NCI-H2107 treated with DMSO at 0.1 percent for 48 hours (cell line): ENCODE measurements at regions not wholly inside any gene's neighbourhood (a gene's known extent, or its start where the extent isn't known, plus 50 kb on each side); places are given as distances from the start of the nearest gene placed in this dataset.

Experiments used
- DNase-seq: peaks from one replicate; lab custom pipeline; 2025; ENCODE audit not compliant: unreplicated experiment; lab: John Stamatoyannopoulos, UW

DNA sequence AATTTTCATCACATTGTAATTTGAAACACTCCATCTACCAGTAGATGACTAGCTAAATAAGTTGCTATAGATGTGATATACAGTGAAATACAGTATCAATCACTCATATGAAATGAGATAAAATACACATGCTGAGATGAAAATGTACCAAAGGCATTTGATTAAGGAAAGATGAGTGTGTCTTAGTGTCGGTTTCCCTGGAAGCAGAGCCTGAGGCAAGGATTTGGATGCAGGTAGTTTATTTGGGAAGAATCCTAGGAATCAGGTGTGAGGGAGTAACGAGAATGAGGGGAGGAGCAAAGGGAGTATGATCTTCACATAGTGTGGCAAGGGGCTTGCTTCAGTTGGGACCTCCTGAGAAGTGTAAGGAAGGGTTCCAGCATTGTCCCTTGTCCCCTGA, 188.2 kb upstream of the CTBP2 start:
- DNase-seq, result no peak

DNA sequence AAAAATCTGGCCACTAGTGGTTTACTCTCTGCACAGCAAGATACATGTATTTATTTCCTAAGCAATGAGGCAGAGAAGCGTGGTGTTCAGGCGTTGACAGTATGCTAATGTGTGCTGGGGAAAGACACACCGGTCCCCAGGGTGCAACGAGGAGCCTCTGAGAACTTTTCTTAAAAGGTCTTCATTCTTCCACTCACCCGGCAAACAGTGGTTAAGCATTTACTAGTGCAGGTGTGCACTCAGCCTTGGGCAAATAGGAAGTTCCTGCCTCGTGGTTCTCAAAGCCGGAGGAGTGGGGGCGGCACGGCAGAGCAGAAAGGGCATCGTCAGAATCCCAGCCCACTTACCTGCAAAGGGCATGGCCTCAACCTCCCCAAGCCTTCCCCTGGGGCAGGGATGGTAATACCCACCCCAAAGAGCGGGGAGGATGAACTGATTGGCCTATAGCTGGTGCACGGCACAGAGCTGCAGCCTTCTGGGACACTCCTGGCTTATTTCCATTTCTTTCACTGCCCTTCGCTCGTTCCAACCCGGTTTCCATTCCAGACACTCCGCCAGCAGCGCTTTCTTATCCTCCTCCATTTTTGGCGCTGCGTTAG, 184.3 kb upstream of the CTBP2 start:
- DNase-seq, result no peak

DNA sequence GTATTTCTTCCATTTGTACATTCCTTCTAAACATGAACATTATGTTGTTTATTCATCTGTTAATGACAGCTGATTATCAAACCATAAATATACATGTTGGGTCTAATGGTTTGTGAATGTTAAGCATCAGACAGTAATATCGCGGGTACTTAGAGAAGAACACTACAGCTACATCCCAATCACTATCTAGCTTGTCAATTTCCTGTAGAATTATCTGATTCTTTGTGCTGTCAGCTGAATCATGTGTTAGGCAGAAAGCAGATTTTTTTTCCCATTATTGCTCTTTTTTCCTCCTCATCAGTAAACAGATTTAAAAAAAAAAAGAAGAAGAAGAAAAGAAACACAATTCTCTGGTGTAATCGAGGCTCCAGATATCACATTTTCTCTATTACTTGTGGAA, 183.6 kb upstream of the CTBP2 start:
- DNase-seq, result no peak

DNA sequence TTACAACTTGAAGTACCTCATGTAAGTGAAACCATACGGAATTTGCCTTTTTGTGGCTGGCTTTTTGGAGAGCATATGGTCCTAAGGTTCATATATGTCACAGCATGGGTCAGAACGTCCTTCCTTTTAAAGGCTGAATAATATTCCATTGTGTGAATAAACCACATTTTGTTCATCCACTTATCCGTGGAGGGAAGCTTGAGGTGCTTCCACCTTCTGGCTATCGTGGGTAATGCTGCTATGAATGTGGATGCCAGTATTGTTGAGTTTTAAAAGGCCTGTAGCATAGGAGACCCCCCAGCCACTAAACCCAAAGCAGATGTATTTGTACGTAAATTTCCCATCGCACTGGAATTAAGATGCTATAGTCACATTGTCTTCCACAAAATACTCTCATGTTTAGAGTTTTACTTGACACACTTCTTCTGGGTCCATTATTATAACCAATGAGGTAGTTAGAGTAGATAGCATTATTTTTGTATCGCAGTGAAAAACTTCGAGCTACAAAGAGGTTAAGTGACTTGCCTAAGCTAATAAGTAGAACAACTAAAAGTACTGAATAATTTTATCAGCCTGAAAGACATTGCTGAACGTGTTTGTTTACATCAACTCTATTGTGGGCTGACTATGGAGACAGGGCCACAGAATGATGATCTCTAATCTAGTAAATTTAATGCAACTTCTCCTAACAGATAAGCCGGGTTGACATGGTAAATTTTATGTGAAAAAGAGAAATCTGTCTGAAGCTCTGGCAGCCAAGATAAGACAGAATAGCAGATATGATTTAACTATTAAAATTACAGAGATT, 183.0 kb upstream of the CTBP2 start:
- DNase-seq, result no peak

DNA sequence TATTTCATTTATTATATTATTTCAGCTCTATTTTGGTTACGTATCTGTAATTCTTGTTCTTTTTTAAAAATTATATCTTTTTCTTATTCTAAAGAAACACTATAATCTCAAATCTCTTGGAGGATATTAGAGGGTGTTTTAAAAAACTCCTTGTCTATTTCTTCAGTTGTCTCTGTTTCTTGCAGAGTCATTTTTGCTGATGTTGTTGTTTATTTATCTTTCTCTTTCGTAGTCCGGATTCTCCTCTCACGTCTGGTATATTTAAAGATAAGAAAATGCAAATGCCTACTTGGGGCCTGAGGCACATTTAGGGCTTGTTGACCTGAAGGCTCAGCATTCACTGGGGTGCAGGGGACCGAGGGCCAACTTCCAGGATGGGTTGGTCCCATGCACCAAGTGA, 181.2 kb upstream of the CTBP2 start:
- DNase-seq, result no peak

DNA sequence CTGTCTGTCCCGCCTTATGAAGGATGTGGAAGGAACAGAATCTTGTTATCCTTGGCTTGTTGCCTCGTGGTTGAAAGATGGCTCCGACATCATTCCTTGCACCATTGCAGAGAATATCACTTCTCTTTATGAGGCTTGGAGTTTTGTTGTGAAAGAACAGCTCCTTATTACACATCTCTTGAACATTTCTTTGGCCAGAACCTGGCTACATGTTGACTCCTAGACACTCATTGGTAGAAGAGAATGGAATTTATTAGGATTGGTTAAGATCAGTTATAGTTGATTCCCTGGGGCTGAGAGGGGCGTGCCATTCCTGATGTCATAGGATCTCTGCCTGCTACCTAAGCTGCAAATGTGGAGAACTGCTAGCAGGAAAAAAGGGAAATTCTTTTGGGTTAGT, 180.5 kb upstream of the CTBP2 start:
- DNase-seq, result no peak

DNA sequence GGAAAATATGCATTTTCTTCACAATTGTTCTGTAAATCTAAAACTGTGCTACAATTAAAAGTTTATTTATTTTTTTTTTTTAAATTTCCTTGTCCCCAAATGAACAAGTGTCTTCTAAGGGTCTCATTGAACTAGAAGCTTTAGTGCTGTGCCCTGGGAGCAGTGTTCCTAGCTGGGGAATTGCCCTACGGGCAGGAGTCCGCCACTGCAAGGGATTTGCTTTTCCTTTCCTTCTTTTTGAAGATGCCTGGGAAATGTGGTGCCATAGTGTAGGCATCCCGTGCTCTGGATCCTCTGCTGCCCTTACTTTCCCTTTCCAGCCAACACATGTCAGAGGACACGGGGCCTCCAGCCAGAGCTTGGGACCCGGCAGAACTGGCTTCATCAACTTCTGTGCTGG, 177.1 kb upstream of the CTBP2 start:
- DNase-seq, result no peak

DNA sequence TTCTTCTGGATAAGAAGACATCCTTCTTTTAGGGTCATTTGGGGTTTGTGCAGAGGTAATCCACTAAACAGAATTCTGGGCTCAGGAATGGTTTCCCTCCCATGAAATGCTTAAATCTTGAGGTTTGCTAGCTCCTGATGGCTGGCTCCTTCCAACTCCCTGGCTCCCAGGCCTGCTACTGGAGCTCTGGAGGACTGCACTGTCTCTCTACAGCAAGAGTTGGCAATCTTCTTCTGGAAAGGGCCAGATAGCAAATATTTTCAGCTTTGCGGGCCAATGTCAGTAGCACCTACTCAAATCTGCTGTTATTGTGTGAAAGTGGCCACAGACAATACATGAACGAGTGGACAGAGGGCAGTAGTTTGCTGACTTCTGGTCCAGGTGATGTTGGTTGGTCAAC, 174.2 kb upstream of the CTBP2 start:
- no peak for DNase-seq

DNA sequence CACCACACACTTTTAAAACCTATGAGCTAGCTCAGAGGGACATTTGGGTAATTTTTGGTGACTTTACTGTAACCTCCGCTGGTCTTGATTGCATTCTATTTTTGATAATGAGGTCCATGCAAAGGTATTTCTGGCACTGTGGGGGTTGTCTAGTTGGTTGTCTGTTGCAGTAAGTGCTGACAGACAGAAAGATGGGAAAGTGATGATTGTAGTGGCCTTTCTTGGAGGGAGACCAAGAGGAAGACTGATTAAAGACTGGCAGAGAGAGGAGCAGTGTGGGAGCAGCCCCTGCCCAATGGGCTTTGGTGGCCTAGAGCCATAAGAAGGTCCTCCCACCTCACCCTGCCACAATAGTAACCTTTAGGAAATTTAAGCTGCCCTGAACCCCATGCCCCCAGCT, 173.4 kb upstream of the CTBP2 start:
- no peak for DNase-seq

DNA sequence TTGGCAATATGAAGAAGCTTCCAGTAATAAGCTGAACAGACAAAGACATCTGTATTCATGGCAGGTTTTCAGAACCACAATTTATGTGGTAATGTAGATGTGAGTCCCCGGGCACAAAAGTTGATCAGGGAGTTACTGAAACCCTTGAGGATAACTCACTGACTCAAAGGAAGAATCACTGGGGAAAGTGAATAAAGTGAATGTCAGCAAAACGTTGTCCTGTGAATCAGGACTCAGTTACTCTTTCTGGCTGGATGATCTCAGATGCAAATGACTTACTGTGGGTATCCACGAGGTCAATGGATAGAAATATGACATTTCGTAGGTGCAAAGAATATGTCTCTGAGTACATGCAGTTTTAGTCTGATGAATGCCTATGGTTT, 172.8 kb upstream of the CTBP2 start:
- no peak for DNase-seq

DNA sequence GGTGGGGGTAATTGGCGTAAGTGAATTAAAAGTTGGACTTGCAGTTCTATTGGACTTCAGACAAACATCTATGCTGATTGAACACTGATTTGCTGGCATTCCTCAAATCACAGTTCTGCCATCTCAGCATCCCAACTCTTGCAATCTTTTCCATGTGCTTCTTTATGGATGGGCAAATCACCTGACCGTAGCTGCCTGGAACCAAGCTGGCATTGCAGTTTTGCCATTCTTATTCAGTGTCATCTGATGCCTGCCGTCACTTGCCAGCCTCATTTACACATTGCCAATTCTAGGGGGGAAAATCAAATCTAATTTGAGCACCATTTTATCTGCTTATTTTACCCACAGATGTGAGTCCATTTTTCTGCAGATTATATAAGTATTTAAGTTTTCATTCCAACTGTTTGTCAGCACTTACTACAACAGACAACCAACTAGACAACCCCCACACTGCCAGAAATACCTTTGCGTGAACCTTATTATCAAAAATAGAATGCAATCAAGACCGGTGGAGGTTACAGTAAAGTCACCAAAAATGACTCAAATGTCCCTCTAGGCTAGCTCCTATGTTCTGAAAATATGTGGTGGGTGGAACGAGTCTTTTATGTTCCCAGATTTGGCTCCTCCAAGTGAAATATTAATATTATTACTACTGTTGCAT, 172.3 kb upstream of the CTBP2 start:
- DNase-seq, result no peak

DNA sequence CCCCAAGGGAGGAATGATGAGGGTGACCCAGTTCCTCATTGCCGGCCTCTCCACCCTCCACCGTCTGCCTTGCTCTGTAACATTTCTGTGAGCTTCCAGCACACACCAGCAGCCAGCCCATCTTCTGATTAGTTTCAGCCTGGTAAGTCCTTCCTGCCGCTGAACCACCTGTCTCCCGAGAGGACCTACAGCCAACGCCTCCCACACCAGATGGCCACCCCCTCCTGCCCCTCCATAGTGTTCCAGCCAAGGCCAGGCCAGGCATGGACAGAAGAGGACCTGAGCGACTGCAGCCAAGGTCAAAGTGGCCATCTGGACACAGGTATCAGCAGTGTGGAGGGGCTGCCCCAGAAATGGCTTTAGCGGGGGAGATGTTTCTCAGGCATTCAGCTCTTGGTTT, 170.7 kb upstream of the CTBP2 start:
- no peak for DNase-seq

DNA sequence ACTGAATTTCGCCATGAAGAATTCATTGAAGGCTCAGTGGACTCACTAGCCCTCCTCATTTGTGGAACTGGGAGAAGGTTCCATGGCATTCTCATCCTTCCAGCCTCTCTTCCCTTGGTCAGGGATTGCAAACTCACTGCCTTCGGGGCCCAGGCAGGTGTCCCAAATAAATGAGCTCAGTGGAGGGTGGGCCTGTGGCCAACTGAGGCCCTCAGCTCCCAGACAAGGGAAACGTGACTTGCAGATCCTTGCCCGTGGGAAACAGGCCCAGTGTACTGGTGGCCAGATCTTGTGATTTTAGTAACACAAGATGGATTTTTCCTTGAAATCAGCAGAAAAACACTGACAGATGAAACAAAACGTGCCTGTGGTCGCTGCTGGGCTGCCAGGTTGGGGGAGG, 168.7 kb upstream of the CTBP2 start:
- DNase-seq, result no peak

DNA sequence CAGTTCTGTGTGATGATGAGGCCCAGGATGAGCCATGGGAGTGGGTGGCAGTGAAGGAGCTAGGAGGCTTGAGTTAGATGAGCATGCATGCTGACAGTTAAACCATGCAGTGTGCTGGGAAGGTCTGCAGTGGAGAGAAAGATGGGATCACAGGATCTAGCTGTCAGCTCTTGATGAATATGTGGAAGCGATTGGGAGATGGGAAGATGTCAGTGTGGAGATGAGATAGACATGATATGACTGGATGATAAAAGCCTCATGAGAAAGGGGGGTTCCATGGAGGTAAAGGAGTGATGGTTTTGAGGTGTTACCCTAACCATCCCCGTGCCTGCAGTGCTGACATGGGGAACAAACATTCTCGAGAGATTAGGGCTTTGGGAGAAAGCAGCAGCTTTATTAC, 165.0 kb upstream of the CTBP2 start:
- no peak for DNase-seq

DNA sequence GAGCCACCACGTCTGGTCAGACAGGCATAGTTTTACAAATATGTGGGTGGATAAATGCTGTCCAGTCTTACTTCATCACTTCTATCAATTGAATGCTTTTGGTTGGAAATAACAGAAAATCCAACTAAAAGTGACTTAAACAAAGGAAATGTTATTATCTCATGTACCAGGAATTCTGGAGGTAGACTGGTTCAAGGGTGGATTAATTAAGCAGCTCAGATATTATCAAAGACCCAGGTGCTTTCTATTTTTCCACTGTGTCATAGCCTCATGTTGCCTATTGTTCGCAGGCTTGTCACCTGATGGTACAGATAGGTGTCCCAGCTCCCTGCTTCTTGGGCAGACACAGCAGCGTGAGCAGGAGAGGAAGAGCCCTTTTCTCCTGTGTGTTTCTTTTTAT, 156.1 kb upstream of the CTBP2 start:
- no peak for DNase-seq

DNA sequence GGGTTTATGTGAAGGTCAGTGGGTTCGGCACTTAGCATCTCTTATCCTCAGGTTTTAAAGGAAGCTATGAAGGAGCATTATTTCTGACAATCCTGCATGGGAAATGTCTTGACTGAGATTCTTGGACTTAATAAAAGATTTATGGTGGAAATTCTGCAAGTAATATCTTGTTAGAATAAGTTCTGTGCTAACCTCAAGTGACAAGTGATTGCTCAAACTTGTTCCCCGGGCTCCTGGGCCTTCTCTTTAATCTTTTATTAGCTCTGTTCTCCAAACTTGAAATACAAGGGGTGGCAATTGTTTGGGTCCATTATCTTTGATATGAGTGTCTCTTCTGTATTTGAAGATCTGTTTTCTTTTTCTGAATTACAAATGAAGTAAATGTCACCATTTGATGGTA, 140.6 kb upstream of the CTBP2 start:
- no peak for DNase-seq

DNA sequence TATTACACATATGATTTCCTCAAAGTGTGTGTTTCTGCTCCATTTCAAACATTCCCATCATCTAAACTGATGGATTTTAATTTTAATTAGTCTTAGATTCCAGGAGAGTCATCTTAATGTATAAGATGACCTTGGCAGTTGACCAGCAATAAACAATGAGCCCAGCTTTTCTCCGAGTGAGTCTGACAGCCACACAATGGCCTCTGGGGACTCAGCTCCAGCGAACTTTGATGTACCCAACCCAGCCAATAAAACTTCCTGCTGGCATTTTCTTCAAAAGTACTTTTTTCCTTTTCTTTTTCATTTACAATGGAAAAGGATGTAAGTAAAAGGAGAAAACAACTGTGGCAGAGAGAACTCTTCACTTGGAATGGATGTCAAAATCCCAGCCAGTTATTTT, 139.1 kb upstream of the CTBP2 start:
- DNase-seq, result no peak

DNA sequence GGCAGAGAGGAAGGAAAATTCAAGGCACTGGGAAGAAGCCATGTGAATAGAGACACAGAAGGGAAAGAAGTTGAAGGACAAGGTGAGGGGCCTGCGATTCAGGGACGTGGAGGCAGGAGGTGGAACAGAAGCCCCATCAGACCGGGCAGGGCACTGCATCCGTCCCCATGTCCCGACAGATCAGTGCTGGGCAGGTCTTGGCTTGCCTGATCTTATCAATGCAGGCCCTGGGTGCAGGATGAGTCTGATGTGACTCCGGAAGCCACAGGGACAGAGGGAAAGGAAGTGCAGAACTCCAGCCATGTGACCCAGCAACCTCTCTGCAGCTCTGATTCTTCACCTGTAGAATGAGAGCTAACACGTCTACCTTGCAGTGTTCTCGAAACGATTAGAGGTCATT, 136.2 kb upstream of the CTBP2 start:
- no peak for DNase-seq

DNA sequence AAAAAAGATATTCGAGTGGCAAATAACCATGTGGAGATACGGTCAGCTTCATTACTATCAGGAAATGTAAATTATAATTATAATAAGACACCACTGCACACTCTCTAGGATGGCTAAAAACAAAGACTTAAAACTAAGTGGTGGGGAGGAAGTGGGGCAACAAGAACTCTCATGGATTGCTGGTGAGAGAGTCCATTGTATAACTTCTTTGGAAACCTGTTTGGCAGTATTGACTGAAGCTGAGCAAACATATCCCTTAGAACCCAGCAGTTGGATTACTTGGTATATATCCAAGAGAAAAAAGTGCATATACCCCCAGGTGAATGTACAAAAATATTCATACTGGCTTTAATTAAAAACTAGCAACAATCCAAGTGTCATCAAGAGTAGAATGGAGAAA, 133.7 kb upstream of the CTBP2 start:
- DNase-seq, result no peak

DNA sequence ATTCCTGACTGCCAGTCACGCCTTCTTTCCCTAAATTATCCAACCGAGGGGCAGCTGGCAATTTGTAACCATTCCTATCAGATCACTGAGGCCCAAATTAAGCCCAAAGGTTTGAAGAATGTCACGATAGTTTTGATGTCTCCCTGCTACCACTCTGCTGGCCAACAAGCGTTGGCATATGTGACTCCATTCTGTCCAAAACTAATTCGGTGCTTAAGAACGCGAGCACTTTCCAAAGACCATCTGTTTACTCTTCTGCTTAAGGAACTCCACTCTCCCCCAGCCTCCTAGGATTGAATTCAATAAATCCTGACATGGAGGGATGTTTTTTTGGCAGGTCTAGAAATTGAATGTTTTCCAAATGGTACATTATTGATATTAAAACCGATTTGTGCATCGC, 131.5 kb upstream of the CTBP2 start:
- no peak for DNase-seq

DNA sequence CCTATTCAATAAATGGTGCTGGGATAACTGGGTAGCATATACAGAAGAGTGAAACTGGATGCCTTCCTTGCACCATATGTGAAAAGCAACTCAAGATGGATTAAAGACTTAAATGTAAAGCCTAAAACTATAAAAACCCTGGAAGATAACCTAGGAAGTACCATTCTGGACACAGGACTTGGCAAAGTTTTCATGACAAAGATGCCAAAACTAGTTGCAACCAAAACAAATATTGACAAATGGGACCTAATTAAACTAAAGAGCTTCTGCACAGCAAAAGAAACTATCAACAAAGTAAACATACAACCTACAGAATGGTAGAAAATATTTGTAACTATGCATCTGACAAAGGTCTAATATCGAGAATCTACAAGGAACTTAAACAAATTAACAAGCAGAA, 129.1 kb upstream of the CTBP2 start:
- DNase-seq, result no peak

DNA sequence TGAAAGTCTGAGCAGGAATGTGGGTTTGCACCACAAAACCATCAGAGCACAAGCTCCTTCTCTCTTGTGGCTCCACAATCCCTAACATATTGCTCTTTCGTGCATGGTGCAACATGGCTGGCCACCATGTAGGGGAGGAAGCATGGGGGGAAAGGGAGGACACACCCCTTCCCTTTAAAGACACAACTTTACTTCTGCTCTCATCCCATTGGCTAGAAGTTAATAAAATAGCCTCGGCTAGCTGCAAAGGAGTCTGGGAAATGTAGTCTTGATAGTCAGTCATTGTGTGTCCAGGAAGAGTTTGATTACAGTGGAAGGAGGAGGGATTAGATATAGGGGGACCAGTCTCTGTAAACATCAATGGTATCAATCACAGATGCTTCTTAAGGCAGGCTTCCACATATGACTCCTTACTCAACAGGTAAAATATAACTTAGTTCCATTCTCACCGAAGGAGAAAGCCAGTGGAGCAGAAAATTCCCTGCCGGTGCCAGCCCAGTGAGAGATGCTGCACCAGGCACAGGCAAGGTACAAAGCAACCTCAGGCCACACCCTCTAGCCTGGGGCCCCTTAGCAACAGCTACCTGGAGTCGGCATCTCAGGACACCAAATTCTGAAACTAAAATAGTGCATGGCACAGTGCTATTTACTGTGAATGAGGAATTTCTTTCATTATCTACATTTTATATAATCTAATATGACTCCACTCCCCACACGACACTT, 124.7 kb upstream of the CTBP2 start:
- no peak for DNase-seq
